SU-DHL-6 (cell line): ENCODE measurements at regions not wholly inside any gene's neighbourhood (a gene's known extent, or its start where the extent isn't known, plus 50 kb on each side); places are given as distances from the start of the nearest gene placed in this dataset.

Experiments
- EZH2phosphoT487 ChIP-seq: fragments of 200-600 bp; sonication (generic), shearing (Covaris generic); conservative IDR thresholded peaks from 2 replicates; pipeline ENCODE4 v1.6.1; 2018; ENCODE audit warnings: mild to moderate bottlenecking, antibody characterized with exemption, low read length, moderate library complexity, mixed read lengths
- TF ChIP-seq, protein P1 (sequence below): fragments of 200-600 bp; sonication (generic); IDR thresholded peaks from one replicate; pipeline ENCODE4 v1.5.1; 2017; ENCODE audit warnings: antibody characterized with exemption, mild to moderate bottlenecking, low read length, moderate library complexity; ENCODE audit not compliant: insufficient read depth, poor library complexity, severe bottlenecking

DNA sequence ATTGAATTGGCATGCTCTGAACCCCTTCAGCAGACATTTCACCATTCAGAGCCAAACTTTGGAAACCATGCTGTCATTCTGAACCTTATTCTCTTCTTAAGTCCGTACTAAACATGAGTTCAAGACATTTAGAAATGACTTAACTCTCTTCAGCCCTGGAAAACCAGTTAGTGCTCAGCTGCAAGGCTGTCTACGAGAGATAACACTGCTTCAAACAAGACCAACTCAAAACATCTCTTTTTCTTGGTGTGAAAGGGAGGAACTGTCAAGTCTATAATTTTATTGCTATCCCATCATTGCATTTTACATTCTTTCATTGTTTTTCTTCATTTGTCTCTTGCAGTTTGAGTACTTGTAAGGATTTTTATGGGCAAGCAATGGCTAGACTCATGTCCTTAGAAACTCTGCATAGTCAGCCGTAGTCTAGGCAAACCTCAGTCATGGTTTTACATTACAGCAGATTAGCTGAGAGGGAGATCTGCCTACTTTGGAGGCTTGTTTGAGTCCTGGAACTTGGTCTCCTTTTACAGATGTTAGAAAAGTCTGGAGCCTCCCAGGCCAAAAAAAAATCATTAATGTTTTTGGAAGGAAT is 120.6 kb upstream of the JADE1 start:
- TF ChIP-seq, protein P1, sequence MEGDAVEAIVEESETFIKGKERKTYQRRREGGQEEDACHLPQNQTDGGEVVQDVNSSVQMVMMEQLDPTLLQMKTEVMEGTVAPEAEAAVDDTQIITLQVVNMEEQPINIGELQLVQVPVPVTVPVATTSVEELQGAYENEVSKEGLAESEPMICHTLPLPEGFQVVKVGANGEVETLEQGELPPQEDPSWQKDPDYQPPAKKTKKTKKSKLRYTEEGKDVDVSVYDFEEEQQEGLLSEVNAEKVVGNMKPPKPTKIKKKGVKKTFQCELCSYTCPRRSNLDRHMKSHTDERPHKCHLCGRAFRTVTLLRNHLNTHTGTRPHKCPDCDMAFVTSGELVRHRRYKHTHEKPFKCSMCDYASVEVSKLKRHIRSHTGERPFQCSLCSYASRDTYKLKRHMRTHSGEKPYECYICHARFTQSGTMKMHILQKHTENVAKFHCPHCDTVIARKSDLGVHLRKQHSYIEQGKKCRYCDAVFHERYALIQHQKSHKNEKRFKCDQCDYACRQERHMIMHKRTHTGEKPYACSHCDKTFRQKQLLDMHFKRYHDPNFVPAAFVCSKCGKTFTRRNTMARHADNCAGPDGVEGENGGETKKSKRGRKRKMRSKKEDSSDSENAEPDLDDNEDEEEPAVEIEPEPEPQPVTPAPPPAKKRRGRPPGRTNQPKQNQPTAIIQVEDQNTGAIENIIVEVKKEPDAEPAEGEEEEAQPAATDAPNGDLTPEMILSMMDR = no peak
- no peak for TF ChIP-seq EZH2phosphoT487
